Coronary artery (tissue), 2 donors: ENCODE measurements at regions not wholly inside any gene's neighbourhood (a gene's known extent, or its start where the extent isn't known, plus 50 kb on each side); places are given as distances from the start of the nearest gene placed in this dataset.

ENCODE experiments used
- DNase-seq: peaks from one replicate; pipeline ENCODE4 v3.0.0-alpha.2; 2017; ENCODE audit warnings: low spot score
- H3K27ac ChIP-seq, 2 donors: fragments of 200-600 bp; sonication (generic); one replicate each; pipeline ENCODE4 v1.5.1; 2016 to 2019
- H3K4me3 ChIP-seq: fragments of 200-600 bp; sonication (generic); 2 replicates; pipeline ENCODE4 v1.5.1; 2016; ENCODE audit warnings: mild to moderate bottlenecking, moderate library complexity
- TF ChIP-seq, protein P1 (sequence below): fragments of 200-600 bp; sonication (generic); IDR thresholded peaks from one replicate; pipeline ENCODE4 v1.5.1; 2019; ENCODE audit warnings: antibody characterized with exemption

DNA sequence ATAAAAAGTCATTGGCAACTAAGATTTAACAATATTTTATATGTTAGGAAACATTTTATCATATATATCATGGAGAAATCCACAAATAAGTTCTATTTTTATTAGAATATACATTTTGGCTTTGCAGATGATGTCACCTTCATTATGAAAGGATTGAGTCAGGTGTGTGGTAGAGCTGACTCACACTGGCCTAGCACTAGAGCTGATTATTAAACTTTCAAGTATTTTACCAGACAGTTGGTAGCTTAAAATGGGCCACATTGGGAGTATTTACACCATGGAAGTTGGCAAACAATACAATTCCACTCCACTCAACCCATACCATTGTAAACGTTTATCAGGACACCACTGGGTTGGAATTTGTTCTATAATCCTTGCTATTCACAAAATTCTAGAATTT, 1036.6 kb downstream of the TRHDE start:
- Histone ChIP-seq H3K4me3 (no peak overlapping the region), H3K27ac (no peak overlapping the region)
- no peak for DNase-seq
- TF ChIP-seq, protein P1, sequence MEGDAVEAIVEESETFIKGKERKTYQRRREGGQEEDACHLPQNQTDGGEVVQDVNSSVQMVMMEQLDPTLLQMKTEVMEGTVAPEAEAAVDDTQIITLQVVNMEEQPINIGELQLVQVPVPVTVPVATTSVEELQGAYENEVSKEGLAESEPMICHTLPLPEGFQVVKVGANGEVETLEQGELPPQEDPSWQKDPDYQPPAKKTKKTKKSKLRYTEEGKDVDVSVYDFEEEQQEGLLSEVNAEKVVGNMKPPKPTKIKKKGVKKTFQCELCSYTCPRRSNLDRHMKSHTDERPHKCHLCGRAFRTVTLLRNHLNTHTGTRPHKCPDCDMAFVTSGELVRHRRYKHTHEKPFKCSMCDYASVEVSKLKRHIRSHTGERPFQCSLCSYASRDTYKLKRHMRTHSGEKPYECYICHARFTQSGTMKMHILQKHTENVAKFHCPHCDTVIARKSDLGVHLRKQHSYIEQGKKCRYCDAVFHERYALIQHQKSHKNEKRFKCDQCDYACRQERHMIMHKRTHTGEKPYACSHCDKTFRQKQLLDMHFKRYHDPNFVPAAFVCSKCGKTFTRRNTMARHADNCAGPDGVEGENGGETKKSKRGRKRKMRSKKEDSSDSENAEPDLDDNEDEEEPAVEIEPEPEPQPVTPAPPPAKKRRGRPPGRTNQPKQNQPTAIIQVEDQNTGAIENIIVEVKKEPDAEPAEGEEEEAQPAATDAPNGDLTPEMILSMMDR, result no peak

DNA sequence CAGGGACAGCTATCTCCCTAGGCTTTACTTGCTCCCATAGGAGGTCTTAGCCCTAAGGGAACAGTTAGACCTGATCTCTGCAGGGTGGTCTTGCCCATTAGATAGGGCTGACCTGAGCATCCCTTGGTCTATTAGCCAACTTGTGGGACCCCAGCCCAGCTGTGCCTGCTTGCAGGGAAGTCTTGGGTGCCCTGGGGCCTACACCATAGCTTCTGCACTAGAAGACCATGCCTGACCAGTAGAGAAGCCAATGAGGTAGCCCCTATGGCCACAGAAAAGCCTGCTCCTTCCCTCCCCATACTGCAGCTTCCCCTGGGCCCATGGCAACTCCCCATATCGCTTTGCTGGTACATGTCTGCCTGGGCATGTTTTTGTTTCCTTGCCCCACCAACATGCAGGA, 1049.1 kb downstream of the TRHDE start:
- no peak overlapping the region for H3K27ac ChIP-seq
- no peak for DNase-seq
- no peak overlapping the region for H3K4me3 ChIP-seq
- TF ChIP-seq, protein P1, result no peak

DNA sequence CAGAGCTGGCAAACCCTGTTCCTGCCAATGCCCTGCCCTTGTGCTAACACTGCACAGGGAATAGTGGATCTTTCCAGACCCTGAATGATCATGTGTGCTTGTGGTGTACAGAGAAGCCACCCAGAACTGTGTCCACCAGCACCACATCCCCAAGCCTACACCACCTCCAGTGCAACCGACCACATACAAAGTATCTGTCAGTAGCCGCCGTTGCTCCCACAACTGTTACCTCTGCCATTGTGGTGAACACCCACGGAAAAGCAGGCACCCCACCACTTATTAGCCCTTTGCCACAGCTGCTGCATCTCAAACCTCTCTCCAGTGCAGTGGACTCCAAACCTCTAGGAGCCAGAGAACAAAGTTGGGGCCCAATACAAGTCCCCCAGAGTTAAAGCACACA, 1049.6 kb downstream of the TRHDE start:
- H3K4me3 ChIP-seq, result no peak overlapping the region
- TF ChIP-seq, protein P1, result no peak
- no peak overlapping the region for H3K27ac ChIP-seq
- DNase-seq, result no peak

DNA sequence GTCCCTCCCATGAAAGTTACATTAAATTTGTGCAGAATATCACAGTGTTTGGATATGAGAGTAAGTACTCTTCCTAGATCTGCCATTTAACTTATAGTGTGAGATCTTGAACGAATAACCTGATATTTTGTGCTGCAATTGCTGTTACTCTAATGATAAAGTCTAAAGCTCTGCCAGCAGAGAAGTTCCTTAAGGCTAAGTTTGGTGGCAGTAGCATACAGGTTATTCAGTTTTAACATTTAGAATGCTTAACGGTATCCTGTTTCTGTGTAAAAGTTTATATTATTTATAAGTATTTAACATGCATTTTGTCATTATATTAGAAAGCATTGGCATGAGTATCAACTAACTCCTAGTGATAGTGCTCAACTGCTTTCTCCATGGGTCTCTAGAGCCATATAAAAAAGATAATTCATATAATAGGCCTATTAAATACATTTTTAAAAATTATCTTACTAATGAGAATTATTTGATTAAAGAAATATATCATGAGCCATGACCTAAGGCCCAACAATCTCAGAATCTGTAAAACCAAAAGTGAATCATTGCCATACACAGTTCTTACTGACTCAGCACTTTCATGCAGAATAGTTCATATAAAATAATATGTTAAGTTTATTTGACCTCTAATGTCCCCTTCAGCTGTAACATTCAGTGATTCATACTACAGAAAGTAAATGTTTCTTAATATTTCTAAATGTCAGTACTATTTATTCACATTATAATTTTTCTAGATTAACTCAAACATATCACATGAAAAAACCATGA, 1058.6 kb downstream of the TRHDE start:
- TF ChIP-seq, protein P1, result no peak
- no peak overlapping the region for H3K27ac ChIP-seq
- no peak for DNase-seq
- H3K4me3 ChIP-seq, result no peak overlapping the region

- Histone ChIP-seq H3K4me3 (no peak overlapping the region), H3K27ac (no peak overlapping the region)
- TF ChIP-seq, protein P1, result no peak
- DNase-seq, result no peak
These were observed 1069.5 kb downstream of the TRHDE start for GRCh38 chr12:73341559-73342247.

- Histone ChIP-seq H3K4me3 (no peak overlapping the region), H3K27ac (no peak overlapping the region)
- TF ChIP-seq, protein P1, result no peak
- no peak for DNase-seq
These were observed 1070.6 kb downstream of the TRHDE start for GRCh38 chr12:73342733-73343132.

DNA sequence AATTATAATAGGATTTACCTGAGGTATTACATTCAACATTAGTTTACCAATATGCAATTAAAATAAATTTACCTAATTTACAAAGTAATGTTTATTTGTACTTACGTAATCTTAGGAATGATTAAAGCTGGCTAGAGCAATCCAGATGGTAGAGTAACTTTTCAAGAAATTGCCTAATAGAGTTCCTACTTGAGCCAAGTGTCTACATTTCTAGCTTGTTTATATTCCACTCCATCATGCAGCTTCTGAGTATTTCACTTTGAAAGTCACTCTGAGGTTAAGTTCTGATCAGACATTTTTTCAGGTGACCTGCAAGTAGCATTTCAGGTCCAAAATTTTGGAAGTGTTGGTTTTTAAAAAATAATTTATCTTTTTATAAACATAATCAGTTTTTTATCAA, 1080.7 kb downstream of the TRHDE start:
- TF ChIP-seq, protein P1, result no peak
- Histone ChIP-seq H3K4me3 (no peak overlapping the region), H3K27ac (no peak overlapping the region)
- no peak for DNase-seq
